NCI-H187 treated with DMSO at 0.1 percent for 48 hours (cell line): ENCODE measurements at regions not wholly inside any gene's neighbourhood (a gene's known extent, or its start where the extent isn't known, plus 50 kb on each side); places are given as distances from the start of the nearest gene placed in this dataset.

Source experiments
- DNase-seq: peaks from one replicate; lab custom pipeline; 2025; lab: John Stamatoyannopoulos, UW

GRCh38 chr2:222146488-222146887, 152.3 kb downstream of the PAX3 start:
- no peak for DNase-seq

- DNase-seq, result no peak
Measured at GRCh38 chr2:222142027-222142426, 156.8 kb downstream of the PAX3 start.

DNA sequence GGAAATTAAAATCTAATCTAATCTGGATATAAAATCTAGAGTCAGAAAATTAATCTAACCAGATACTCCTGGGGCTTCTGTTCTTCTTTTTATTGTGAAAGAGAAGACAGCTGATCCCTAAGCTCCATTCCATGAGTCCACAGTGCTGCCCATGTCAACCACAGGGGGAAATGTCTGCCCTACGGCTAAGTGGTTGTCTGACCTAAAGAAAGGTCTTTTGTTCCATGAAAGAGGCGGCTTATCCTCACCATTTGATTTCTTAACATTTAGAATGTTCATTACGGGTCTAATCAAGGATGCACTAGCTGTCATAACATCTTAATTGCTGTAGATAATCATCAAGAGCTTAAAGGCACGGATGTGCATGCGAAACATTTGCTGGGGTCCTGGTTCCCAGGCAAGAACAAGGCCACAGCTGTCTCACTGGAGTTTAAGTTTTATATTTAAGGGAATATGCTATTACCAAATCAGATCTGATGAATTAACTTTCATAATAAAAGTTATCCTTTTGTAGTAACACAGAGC, 162.6 kb downstream of the PAX3 start:
- no peak for DNase-seq

GRCh38 chr2:222134654-222135053, 164.1 kb downstream of the PAX3 start:
- DNase-seq, result no peak

DNA sequence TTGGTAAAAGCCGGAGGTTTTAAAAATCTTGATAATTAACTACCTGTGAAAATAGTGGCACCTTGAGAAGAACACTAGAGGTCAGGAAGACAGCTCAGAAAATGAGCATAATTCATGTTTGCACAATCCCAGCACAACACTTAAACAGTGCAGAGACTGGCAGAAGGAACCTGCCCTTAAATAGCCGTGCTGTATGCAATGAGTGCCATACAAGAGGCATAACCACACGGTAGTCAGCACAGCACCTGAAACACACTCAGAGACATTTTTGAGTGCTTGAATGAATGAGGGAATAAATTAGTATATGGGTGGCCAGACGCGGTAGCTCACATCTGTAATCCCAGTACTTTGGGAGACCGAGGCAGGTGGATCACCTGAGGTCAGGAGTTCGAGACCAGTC, 164.9 kb downstream of the PAX3 start:
- DNase-seq, result no peak

- no peak for DNase-seq
Measured at GRCh38 chr2:222130855-222131254, 167.9 kb downstream of the PAX3 start.

GRCh38 chr2:222127660-222128059, 171.1 kb downstream of the PAX3 start:
- no peak for DNase-seq

DNA sequence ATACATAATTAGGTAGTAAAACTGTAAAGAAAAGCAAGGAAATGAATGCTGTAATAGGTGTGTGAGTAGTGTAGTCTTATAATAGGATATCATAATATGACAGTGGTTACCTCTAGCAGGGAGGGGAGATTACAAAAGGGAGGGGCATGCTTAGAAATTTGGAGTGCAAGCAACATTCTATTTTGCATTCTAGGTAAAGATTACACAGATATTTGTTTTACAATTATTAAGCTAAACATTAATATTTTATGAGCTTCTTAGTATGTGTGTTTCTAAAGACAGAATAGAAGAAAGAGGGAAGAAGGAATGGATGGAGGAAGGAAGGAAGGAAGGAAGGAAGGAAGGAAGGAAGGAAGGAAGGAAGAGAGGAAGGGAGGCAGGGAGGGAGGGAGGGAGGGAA, 177.9 kb downstream of the PAX3 start:
- no peak for DNase-seq

DNA sequence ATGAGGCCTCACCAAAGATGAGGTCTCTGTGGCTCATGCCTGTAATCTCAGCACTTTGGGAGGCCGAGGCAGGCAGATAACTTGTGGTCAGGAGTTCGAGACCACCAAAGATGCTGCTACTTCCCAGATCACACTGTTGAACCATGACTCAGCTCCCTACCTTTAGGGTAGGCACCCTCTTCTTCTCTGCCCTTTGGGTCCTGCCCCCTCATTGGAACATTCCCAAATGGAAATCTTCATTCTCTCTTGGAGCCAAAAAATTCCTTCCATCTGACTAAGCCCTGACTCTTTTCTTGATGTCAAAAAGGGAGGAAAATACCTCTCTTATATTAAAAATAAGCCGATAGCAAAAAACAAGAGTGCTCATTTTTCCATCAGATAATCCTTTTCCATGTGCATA, 183.5 kb downstream of the PAX3 start:
- DNase-seq, result no peak

DNA sequence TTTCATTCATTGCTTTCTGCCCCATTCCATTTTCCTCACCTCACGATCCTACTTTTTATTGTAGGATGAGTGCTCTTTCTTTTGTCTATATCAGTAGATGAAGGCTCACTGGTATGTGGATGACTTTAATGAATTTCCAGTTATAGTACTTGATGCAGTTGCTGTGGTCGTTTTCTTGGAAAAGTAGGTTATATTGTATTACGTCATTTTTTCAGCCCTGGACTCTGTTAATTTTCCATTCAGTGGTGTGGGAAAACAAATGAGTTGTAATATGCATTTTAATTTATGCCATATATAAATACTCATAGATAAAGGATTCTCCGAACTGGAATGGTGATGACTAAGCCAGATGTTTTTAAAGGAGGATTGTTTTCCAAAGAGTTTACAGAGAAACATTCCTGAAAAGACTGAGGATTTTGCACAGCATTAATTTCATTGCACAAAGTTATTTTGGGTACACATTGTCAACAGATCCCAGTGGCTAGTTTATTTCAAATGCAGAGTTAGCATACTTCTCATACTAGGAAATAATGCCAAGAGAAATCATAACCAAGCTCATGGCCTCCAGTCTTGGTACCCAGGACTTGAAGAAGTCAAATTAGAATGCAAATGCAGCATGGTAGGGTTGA, 189.7 kb downstream of the PAX3 start:
- no peak for DNase-seq

DNA sequence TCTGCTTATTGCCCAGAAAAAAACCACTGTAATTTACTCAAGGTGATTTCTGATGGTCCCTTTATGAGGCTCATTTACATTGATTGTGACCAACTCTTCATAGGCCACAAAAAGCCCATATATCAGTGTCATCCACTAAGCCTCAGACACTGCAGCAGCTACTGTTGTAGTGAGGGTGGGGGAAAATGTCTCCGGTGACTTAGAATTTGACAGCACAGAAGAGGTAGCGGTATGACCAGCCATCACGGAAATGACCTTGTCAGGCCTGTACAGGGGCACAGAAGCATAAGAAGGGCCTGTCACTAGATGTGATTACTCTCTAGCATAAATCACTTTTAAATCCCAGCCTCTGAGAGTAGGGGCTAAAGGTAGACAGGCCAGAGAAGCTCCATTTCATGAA, 190.3 kb downstream of the PAX3 start:
- DNase-seq, result no peak

DNA sequence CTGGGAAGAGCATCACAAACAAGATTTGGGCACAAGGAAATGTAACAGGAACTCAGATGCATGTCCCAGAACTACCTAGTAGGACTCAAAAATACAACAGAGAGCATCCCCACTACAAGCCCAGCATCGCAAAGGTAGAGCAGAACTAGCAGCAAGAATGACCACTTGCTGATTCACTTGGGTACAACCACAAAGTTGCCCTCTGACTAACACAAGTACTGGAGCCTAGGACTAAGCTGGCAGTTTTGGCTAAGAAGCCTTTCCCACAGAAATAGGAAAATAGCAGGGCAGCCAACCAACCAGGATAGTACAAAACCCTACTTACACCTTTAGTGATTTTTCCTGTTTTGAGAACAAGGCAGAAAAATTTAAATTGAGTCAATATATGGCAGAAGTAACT, 193.8 kb downstream of the PAX3 start:
- no peak for DNase-seq

GRCh38 chr2:222102575-222103349, 196.0 kb downstream of the PAX3 start:
- no peak for DNase-seq

DNA sequence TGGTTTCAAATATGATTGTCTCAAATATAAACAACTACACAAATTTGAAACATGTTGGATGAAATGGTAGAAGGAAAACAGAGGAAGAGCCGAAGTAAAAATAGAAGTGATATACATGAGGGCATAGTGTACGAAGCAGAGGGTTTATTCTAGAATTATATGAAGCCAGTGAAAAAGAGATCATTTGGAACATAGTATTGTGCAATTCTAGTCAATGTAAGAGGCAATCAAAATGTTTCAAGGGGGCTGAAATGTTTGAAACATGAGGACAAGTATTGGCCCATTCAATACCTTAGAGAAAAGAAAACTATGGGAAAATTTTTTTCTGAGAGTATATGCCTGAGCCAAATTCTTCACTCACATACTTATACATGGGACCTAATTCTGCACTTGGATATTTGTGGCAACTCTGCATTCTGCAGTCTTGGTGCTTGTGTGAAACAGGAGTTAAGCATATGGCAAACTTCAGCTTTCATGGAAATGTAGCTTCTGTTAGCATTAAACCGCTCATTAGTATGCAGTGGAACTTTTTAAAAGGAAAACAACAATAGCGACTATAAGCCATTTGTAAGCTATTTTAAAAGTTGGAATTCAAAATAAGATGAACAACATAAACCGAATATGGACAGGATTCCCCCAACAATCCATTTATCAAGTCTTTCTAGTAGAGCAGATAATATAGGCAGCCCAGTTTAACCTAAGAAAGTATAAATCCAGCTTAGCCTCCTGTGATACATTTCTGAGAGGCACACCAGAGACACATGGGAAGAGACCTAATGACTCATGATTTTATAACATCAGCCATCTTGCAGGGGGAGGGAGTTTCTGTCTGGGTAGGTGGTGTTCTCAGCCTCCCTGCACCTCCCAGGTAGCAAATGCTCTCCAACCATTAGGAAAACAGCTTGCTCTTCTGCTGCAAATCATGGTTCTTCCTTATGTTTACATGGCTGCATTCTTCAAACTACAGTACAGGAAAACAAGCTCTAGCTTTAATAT, 197.8 kb downstream of the PAX3 start:
- DNase-seq, result no peak

- DNase-seq, result no peak
Measured at GRCh38 chr2:222088561-222088960, 210.2 kb downstream of the PAX3 start.

GRCh38 chr2:222087998-222088397, 210.8 kb downstream of the PAX3 start:
- no peak for DNase-seq

- no peak for DNase-seq
Measured at GRCh38 chr2:222082201-222082600, 216.6 kb downstream of the PAX3 start.

- no peak for DNase-seq
Measured at GRCh38 chr2:222080141-222080540, 218.7 kb downstream of the PAX3 start.

DNA sequence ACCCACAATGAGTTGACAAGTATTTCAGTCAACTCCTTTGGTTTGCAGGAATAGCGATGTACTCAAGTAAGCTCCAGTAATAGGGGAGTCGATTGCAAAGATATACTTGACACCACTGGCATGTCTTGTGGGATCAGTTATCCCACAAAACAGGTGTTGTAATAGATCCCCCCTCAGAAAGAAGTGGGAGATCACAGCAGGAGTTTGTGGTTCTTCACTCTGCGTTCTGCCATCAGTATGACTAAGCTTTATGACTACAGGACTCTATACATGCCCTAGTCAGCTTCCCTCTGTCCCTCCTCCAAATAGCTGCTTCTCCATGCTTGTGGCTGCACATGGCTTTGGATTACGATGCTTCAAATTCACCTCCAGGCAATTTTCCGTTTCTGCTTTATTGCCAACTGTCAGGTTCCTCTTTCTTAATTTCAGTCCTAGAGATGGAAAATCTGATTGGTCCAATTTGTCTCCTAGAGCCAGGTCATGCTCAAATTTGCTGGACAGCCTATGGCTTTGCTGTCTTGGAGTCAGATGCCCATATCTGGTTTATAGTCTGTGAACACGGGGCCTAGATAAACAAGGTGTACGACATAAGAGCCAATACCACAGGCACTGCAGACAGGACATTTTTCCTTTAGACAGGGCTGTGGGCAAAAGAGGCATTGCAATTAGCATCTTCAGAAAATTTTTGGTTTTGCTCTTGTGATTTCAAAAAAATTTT, 221.7 kb downstream of the PAX3 start:
- DNase-seq, result no peak

DNA sequence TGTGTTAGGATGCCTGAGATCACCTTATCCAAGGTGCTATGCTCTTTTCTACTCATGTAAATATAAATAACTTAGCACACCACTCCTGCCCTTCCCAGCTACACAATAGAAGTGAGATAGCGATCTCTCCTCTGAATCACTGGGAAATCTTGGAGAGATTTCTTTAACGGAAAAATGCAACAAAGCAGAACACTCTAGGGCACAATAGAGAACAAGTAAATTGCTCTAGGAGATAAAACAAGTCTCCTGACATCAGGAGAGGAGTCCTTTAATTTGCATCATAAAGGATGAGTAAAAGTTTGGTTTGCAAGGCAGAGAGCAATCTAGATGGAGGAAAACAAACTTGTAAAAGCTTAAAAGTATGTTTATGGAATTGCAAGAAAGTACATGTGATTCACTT, 224.1 kb downstream of the PAX3 start:
- no peak for DNase-seq

- DNase-seq, result no peak
Measured at GRCh38 chr2:222071911-222072310, 226.9 kb downstream of the PAX3 start.

DNA sequence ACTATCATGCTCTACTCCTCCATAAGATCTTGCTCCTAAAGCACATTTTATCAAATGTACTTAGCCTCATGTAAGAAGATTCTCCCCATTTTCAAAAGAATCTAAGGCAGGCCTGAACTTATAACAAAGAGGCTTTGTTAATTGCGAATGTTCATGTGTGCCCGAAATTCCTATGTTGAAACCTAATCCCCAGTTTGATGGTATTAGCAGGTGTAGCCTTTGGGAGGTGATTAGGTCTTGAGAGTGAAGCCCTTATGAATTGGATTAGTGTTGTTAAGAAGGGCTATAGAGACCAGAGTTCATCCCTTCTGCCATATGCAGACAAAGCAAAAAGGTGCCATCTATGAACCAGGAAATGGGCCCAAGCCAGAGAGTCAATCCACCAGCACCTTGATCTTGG, 234.5 kb downstream of the PAX3 start:
- no peak for DNase-seq
